HCT116 (cell line): ENCODE measurements at regions not wholly inside any gene's neighbourhood (a gene's known extent, or its start where the extent isn't known, plus 50 kb on each side); places are given as distances from the start of the nearest gene placed in this dataset.

ENCODE experiments used
- ATAC-seq: fragments of 200-7000 bp; cut with Tn5 transposase; 2 replicates; pipeline ENCODE4 v1.9.1; 2020; ENCODE audit warnings: mild to moderate bottlenecking, moderate library complexity
- BruUV-seq: library from RNA; stranded (reverse); fragments of 400-500 nt; replicated peaks from 2 replicates; lab custom pipeline; 2021; lab: Mats Ljungman, UMichigan
- CTCF ChIA-PET: fragments of 300-600 bp; sonication (Branson Sonifier 250); formaldehyde crosslinking; loops from one replicate; lab custom pipeline; 2021; ENCODE audit warnings: antibody characterized with exemption; lab: Charles Lee
- POLR2A ChIA-PET: fragments of 300-600, 350-600 bp; sonication (Branson Sonifier 250); formaldehyde crosslinking; loops from one replicate; lab custom pipeline; 2021; ENCODE audit warnings: antibody characterized with exemption; lab: Charles Lee
- RAD21 ChIA-PET, 2 experiments: fragments of 300-600 bp; sonication (Branson Sonifier 250); formaldehyde crosslinking; loops; one replicate each; lab custom pipeline; 2023; ENCODE audit warnings: low total read pairs in 2 of 2; ENCODE audit not compliant: uncharacterized antibody in 2 of 2, unreplicated experiment in 2 of 2, low non-redundant PET in 1 of 2; lab: Charles Lee
- DNase-seq: peaks from one replicate; pipeline ENCODE4 v3.0.0-alpha.2; 2010; ENCODE audit warnings: low read depth, low spot score
- H2AFZ ChIP-seq: fragments of 200-600 bp; shearing (Covaris generic), sonication (generic); 2 replicates; pipeline ENCODE4 v1.6.1; 2017; ENCODE audit warnings: low read depth, mixed run types, mixed read lengths, antibody characterized with exemption, low read length; ENCODE audit not compliant: poor library complexity, severe bottlenecking
- H3K27ac ChIP-seq: 2 replicates; pipeline ENCODE4 v1.5.1; 2012; ENCODE audit warnings: low read depth, low read length
- H3K27me3 ChIP-seq: fragments of 200-600 bp; sonication (generic); 2 replicates; pipeline ENCODE4 v1.6.1; 2016; ENCODE audit warnings: mixed run types, low read length, mixed read lengths; ENCODE audit not compliant: insufficient read depth
- H3K36me3 ChIP-seq, 2 experiments: fragments of 200-500 bp in 1 of 2; fragments of 200-600 bp in 1 of 2; sonication (Bioruptor generic) in 1 of 2; sonication (generic) in 1 of 2; 2 replicates each; pipeline versions ENCODE4 v1.5.1 to v1.6.1; 2014 to 2016; ENCODE audit warnings: low read length in 2 of 2, inconsistent platforms in 1 of 2, mixed read lengths in 1 of 2, mixed run types in 1 of 2; ENCODE audit not compliant: insufficient read depth in 2 of 2, control insufficient read depth in 1 of 2
- H3K4me1 ChIP-seq, 2 experiments: fragments of 200-600 bp in 1 of 2; sonication (generic) in 1 of 2; 2 replicates each; pipeline versions ENCODE4 v1.5.1 to v1.6.1; 2012 to 2017; ENCODE audit warnings: low read length in 2 of 2, inconsistent platforms in 1 of 2, mild to moderate bottlenecking in 1 of 2, mixed read lengths in 1 of 2, mixed run types in 1 of 2, moderate library complexity in 1 of 2; ENCODE audit not compliant: insufficient read depth in 2 of 2, control insufficient read depth in 1 of 2
- H3K4me2 ChIP-seq: fragments of 200-600 bp; sonication (generic); 2 replicates; pipeline ENCODE4 v1.6.1; 2017; ENCODE audit warnings: mixed run types, low read length, mixed read lengths
- H3K4me3 ChIP-seq, 2 experiments: fragments of 200-600 bp in 1 of 2; sonication (generic) in 1 of 2; replicated peaks in 1 of 2; 2 replicates each; pipeline ENCODE4 v1.5.1; 2011 to 2016; ENCODE audit warnings: low read length in 2 of 2, control low read depth in 1 of 2, low read depth in 1 of 2, mild to moderate bottlenecking in 1 of 2, mixed read lengths in 1 of 2, mixed run types in 1 of 2
- H3K79me2 ChIP-seq: fragments of 200-600 bp; sonication (generic); 2 replicates; pipeline ENCODE4 v1.6.1; 2017; ENCODE audit warnings: mild to moderate bottlenecking, mixed run types, low read length, moderate library complexity, mixed read lengths; ENCODE audit not compliant: insufficient read depth
- H3K9ac ChIP-seq: fragments of 200-600 bp; sonication (generic); 2 replicates; pipeline ENCODE4 v1.6.1; 2016; ENCODE audit warnings: low read length, mixed read lengths
- H3K9me2 ChIP-seq: fragments of 200-600 bp; sonication (generic), shearing (Covaris generic); 2 replicates; pipeline ENCODE4 v1.6.1; 2017; ENCODE audit warnings: mixed run types, mild to moderate bottlenecking, moderate library complexity; ENCODE audit not compliant: insufficient read depth
- H3K9me3 ChIP-seq, 2 experiments: fragments of 200-500 bp in 1 of 2; fragments of 200-600 bp in 1 of 2; sonication (Bioruptor generic) in 1 of 2; sonication (generic) in 1 of 2; 2 replicates each; pipeline ENCODE4 v1.6.1; 2014 to 2017; ENCODE audit warnings: low read length in 2 of 2, mixed read lengths in 2 of 2, inconsistent platforms in 1 of 2, low read depth in 1 of 2, mild to moderate bottlenecking in 1 of 2, mixed run types in 1 of 2, moderate library complexity in 1 of 2; ENCODE audit not compliant: control insufficient read depth in 1 of 2, insufficient read depth in 1 of 2
- H4K20me1 ChIP-seq: fragments of 200-600 bp; sonication (generic), shearing (Covaris generic); 2 replicates; pipeline ENCODE4 v1.6.1; 2017; ENCODE audit warnings: mixed run types, mild to moderate bottlenecking, moderate library complexity; ENCODE audit not compliant: insufficient read depth
- ELF1 ChIP-seq: IDR thresholded peaks from 2 replicates; pipeline ENCODE4 v1.6.1; 2012; ENCODE audit warnings: low read depth, borderline replicate concordance
- POLR2A ChIP-seq: IDR thresholded peaks from 2 replicates; pipeline ENCODE4 v1.7.0; 2011; ENCODE audit warnings: borderline replicate concordance; ENCODE audit not compliant: insufficient read depth, insufficient read length; ENCODE audit errors: extremely low read depth
- POLR2AphosphoS5 ChIP-seq: IDR thresholded peaks from 2 replicates; pipeline ENCODE4 v1.6.1; 2011; ENCODE audit warnings: mild to moderate bottlenecking, low read depth, low read length, moderate library complexity
- intact Hi-C: fragments of 100-400 bp; cut with micrococcal nuclease; formaldehyde crosslinking; loops from 2 replicates; pipeline ENCODE4 v1.10.0; 2022
- TF ChIP-seq, protein P1 (sequence below): IDR thresholded peaks from 2 replicates; pipeline ENCODE4 v1.6.1; 2012; ENCODE audit warnings: low read depth
- TF ChIP-seq, protein P2 (sequence below): IDR thresholded peaks from 2 replicates; pipeline ENCODE4 v1.6.1; 2011; ENCODE audit warnings: mild to moderate bottlenecking, low read length, moderate library complexity; ENCODE audit not compliant: insufficient replicate concordance; ENCODE audit errors: extremely low read depth

DNA sequence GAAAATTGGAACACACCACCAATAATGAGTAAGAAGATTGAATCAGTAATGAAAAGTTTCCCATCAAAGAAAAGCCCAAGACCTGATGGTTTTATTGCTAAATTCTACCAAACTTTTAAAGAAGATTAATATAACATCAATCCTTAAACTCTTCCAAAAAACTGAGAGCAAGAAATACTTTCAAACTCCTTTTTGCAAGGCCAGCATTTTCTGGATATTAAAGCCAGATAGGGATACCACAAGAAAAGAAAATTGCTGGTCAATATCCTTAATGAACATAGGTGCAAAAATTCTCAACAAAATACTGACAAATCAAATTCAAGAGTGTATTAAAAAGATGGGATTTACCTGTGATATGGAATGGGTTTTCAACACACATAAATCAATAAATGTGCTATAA is 484.6 kb downstream of the ANKRD50 start:
- POLR2A ChIA-PET = no interaction called here
- DNase-seq (no peak), ATAC-seq (no peak)
- Histone ChIP-seq H3K4me1 (no peaks in the 10 kb centered on the region), H3K79me2 (no peaks in the 10 kb centered on the region), H3K27ac (no peak overlapping the region), H4K20me1 (no peaks in the 10 kb centered on the region), H2AFZ (no peak overlapping the region), H3K36me3 (no peaks in the 10 kb centered on the region), H3K9ac (no peak overlapping the region), H3K27me3 (no peaks in the 10 kb centered on the region), H3K9me2 (no peaks in the 10 kb centered on the region), H3K4me2 (no peak overlapping the region), H3K9me3 (no peaks in the 10 kb centered on the region), H3K4me3 (no peak overlapping the region)
- RAD21 ChIA-PET = no interaction called here
- no TSS peak for BruUV-seq
- TF ChIP-seq POLR2A (no peak), POLR2AphosphoS5 (no peak), ELF1 (no peak)
- TF ChIP-seq, protein P1, sequence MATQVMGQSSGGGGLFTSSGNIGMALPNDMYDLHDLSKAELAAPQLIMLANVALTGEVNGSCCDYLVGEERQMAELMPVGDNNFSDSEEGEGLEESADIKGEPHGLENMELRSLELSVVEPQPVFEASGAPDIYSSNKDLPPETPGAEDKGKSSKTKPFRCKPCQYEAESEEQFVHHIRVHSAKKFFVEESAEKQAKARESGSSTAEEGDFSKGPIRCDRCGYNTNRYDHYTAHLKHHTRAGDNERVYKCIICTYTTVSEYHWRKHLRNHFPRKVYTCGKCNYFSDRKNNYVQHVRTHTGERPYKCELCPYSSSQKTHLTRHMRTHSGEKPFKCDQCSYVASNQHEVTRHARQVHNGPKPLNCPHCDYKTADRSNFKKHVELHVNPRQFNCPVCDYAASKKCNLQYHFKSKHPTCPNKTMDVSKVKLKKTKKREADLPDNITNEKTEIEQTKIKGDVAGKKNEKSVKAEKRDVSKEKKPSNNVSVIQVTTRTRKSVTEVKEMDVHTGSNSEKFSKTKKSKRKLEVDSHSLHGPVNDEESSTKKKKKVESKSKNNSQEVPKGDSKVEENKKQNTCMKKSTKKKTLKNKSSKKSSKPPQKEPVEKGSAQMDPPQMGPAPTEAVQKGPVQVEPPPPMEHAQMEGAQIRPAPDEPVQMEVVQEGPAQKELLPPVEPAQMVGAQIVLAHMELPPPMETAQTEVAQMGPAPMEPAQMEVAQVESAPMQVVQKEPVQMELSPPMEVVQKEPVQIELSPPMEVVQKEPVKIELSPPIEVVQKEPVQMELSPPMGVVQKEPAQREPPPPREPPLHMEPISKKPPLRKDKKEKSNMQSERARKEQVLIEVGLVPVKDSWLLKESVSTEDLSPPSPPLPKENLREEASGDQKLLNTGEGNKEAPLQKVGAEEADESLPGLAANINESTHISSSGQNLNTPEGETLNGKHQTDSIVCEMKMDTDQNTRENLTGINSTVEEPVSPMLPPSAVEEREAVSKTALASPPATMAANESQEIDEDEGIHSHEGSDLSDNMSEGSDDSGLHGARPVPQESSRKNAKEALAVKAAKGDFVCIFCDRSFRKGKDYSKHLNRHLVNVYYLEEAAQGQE = no peak
- TF ChIP-seq, protein P2, sequence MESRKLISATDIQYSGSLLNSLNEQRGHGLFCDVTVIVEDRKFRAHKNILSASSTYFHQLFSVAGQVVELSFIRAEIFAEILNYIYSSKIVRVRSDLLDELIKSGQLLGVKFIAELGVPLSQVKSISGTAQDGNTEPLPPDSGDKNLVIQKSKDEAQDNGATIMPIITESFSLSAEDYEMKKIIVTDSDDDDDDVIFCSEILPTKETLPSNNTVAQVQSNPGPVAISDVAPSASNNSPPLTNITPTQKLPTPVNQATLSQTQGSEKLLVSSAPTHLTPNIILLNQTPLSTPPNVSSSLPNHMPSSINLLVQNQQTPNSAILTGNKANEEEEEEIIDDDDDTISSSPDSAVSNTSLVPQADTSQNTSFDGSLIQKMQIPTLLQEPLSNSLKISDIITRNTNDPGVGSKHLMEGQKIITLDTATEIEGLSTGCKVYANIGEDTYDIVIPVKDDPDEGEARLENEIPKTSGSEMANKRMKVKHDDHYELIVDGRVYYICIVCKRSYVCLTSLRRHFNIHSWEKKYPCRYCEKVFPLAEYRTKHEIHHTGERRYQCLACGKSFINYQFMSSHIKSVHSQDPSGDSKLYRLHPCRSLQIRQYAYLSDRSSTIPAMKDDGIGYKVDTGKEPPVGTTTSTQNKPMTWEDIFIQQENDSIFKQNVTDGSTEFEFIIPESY = no peak
- CTCF ChIA-PET = no interaction called here
- intact Hi-C loops = no loop called here
